IPS-18a (cell line): ENCODE measurements at regions not wholly inside any gene's neighbourhood (a gene's known extent, or its start where the extent isn't known, plus 50 kb on each side); places are given as distances from the start of the nearest gene placed in this dataset.

ENCODE experiments used
- H3K27ac ChIP-seq: one replicate; pipeline ENCODE4 v1.5.1; 2013; ENCODE audit warnings: low read length
- H3K27me3 ChIP-seq: one replicate; pipeline ENCODE4 v1.6.1; 2013; ENCODE audit warnings: mild to moderate bottlenecking, low read length; ENCODE audit not compliant: control insufficient read depth, insufficient read depth
- H3K36me3 ChIP-seq: one replicate; pipeline ENCODE4 v1.6.1; 2013; ENCODE audit warnings: low read depth, low read length; ENCODE audit not compliant: control insufficient read depth
- H3K4me1 ChIP-seq: one replicate; pipeline ENCODE4 v1.6.1; 2013; ENCODE audit warnings: low read depth, low read length; ENCODE audit not compliant: control insufficient read depth
- H3K4me3 ChIP-seq: one replicate; pipeline ENCODE4 v1.5.1; 2013; ENCODE audit warnings: low read length
- H3K9ac ChIP-seq: one replicate; pipeline ENCODE4 v1.6.1; 2013; ENCODE audit warnings: mild to moderate bottlenecking, low read length, moderate library complexity
- H3K9me3 ChIP-seq: one replicate; pipeline ENCODE4 v1.6.1; 2013; ENCODE audit warnings: low read depth, low read length; ENCODE audit not compliant: control insufficient read depth

- Histone ChIP-seq H3K27ac (no peak overlapping the region), H3K9me3 (no peaks in the 10 kb centered on the region), H3K4me3 (no peak overlapping the region), H3K4me1 (no peaks in the 10 kb centered on the region), H3K9ac (no peak overlapping the region), H3K36me3 (no peaks in the 10 kb centered on the region), H3K27me3 (no peaks in the 10 kb centered on the region)
Observed at GRCh38 chr2:239471011-239471792, 70.4 kb upstream of the HDAC4 start.

GRCh38 chr2:239470151-239470900 is 69.5 kb upstream of the HDAC4 start:
- H3K4me3 ChIP-seq: no peak overlapping the region
- H3K4me1 ChIP-seq: no peaks in the 10 kb centered on the region
- no peaks in the 10 kb centered on the region for H3K9me3 ChIP-seq
- H3K9ac ChIP-seq: no peak overlapping the region
- H3K36me3 ChIP-seq: no peaks in the 10 kb centered on the region
- H3K27ac ChIP-seq: no peak overlapping the region
- H3K27me3 ChIP-seq: no peaks in the 10 kb centered on the region

- no peaks in the 10 kb centered on the region for H3K36me3 ChIP-seq
- no peak overlapping the region for H3K4me3 ChIP-seq
- no peaks in the 10 kb centered on the region for H3K27me3 ChIP-seq
- no peaks in the 10 kb centered on the region for H3K4me1 ChIP-seq
- H3K27ac ChIP-seq: no peak overlapping the region
- no peak overlapping the region for H3K9ac ChIP-seq
- no peaks in the 10 kb centered on the region for H3K9me3 ChIP-seq
Observed at GRCh38 chr2:239469106-239469960, 68.5 kb upstream of the HDAC4 start.

DNA sequence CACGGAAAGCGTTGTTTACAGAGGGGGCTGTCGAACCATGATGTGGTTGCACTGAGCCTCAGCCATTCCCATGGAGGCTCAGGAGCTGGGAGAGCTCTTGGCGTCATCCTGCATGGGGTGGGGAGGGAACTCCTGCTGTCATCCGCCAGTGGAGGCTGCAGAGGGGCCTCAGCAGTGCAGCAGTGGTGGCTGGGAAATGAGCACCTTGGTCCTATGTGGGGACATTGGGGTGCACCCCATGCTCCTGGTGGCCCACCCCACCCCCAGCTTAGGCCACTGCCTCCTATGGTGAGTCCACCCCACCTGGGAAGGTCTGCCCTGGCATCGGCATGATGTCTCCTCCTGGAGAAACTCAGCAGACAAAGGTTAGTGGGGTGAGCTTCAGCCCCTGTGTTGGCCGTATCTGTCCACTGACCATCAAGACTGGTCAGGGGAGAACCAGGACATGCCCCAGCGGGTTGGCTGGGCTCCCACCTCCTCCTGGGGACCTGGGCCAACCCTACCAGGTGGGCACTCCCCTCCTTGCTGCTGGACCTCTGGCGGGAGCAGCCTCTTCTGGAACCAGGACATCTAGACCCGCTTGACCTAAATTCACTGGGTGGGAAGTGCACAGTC is 67.8 kb upstream of the HDAC4 start:
- Histone ChIP-seq H3K4me3 (no peak overlapping the region), H3K27ac (no peak overlapping the region), H3K9ac (no peak overlapping the region), H3K9me3 (no peaks in the 10 kb centered on the region), H3K36me3 (no peaks in the 10 kb centered on the region), H3K27me3 (no peaks in the 10 kb centered on the region), H3K4me1 (no peaks in the 10 kb centered on the region)

DNA sequence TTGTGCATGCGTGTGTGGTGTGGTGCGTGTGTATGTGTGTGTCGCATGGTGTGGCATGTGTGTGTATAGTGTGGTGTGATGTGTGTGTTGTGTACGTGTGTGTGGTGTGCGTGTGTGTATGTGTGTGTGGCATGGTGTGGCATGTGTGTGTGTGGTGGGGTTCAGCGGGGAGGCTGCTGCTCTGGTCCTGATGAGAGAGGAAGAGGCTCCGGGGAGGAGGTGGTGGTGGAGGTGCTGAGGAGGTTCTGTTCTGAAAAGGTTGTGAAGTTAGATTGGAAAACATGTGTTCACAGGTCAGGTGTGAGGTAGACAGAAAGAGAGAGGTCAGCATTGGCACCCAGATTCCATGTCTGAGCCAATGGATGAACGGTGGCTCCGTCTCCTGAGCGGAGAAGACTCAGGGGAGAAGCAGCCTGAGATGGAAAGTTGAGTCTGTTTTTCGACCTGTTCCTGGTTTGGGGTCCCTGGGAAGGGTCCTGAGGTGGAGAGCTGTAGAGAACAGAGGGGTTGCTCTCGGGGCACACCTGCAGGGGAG is 67.2 kb upstream of the HDAC4 start:
- no peaks in the 10 kb centered on the region for H3K27me3 ChIP-seq
- H3K36me3 ChIP-seq: no peaks in the 10 kb centered on the region
- no peaks in the 10 kb centered on the region for H3K4me1 ChIP-seq
- no peaks in the 10 kb centered on the region for H3K9me3 ChIP-seq
- H3K9ac ChIP-seq: no peak overlapping the region
- H3K4me3 ChIP-seq: no peak overlapping the region
- H3K27ac ChIP-seq: no peak overlapping the region

- Histone ChIP-seq H3K9me3 (no peaks in the 10 kb centered on the region), H3K9ac (no peak overlapping the region), H3K36me3 (no peaks in the 10 kb centered on the region), H3K4me1 (no peaks in the 10 kb centered on the region), H3K4me3 (no peak overlapping the region), H3K27ac (no peak overlapping the region), H3K27me3 (no peaks in the 10 kb centered on the region)
Observed at GRCh38 chr2:239467281-239467955, 66.6 kb upstream of the HDAC4 start.

DNA sequence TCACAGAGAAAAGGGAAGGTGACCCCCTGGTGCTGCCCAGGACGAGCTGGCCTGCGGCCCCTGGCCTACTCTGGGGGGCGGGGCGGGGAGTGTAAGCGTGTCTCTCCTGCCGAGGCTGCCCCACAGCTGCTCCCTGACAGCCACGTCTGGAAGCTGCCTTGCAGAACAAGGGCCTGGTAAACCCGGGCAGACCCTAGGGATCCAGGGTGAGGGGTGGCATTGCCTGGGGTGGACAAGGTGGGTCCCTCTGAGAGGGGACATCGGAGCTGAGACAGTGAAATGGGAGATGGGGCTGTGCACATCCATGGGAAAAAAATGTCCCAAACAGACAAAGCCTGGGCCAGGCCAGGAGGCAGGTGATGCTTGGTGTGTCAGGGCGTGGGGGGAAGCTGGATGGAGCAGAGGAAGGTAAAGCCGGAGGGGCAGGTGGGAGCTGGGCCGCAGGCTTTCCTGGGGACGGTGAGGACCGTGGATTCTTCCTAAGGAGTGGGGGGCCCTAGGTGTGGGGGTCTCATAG is 66.0 kb upstream of the HDAC4 start:
- no peaks in the 10 kb centered on the region for H3K27me3 ChIP-seq
- no peaks in the 10 kb centered on the region for H3K9me3 ChIP-seq
- no peak overlapping the region for H3K27ac ChIP-seq
- no peak overlapping the region for H3K9ac ChIP-seq
- no peaks in the 10 kb centered on the region for H3K4me1 ChIP-seq
- H3K36me3 ChIP-seq: no peaks in the 10 kb centered on the region
- H3K4me3 ChIP-seq: no peak overlapping the region

- H3K4me3 ChIP-seq: no peak overlapping the region
- H3K9me3 ChIP-seq: no peaks in the 10 kb centered on the region
- no peaks in the 10 kb centered on the region for H3K4me1 ChIP-seq
- no peaks in the 10 kb centered on the region for H3K36me3 ChIP-seq
- H3K9ac ChIP-seq: no peak overlapping the region
- H3K27ac ChIP-seq: no peak overlapping the region
- no peaks in the 10 kb centered on the region for H3K27me3 ChIP-seq
Observed at GRCh38 chr2:239466061-239466754, 65.4 kb upstream of the HDAC4 start.

DNA sequence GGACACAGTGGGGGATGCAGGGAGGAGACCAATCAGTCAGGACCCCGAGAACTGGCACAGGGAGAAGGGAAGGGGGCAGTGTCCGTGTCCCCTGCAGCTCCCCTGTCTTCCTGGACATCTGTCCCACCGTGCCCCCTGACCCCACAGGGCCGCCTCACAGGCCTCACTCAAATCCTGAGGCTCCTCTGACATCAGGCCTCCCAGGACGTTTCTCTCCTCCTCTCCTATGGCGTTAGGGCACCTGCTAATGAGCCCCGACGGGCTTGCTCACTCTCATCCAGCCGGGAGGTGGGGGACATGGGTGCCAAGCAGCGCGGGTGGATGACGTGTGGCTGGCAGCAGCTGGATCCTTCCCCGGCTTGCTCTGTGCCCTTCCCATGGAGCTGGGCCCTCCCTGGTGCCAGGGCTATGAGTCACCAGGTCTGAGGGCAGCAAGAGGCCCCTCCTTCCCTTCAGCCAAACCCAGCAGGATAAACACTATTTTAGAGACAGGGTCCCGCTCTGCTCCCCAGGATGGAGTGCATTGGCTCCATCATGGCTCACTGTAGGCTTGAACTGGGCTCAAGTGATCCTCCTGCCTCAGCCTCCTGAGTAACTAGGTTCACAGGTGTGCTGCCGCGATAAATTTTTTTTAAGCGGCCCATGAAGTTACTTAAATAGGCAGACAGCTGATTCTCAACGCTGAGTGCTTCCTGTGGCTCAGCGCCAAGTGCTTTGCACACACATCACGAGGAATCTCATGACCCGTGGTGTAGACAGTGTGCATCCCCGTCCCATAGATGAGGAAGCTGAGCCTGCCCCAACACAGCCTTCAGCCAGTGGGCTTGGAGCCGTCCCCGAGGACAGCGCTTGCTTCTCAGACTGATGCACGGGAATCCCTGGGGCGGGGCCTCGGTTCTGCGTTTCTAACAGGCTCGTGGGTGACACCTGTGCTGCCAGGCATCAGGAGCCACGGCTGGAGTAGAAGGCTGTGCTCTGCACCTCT is 64.5 kb upstream of the HDAC4 start:
- Histone ChIP-seq H3K9me3 (no peaks in the 10 kb centered on the region), H3K9ac (no peak overlapping the region), H3K4me3 (no peak overlapping the region), H3K27me3 (no peaks in the 10 kb centered on the region), H3K36me3 (no peaks in the 10 kb centered on the region), H3K27ac (no peak overlapping the region), H3K4me1 (no peaks in the 10 kb centered on the region)
